GM20431 (cell line): ENCODE measurements at regions not wholly inside any gene's neighbourhood (a gene's known extent, or its start where the extent isn't known, plus 50 kb on each side); places are given as distances from the start of the nearest gene placed in this dataset.

Experiments
- in situ Hi-C: fragments of 300-500 bp; cut with MseI, MboI; formaldehyde crosslinking; loops from one replicate; pipeline ENCODE4 v1.15.0; 2020; ENCODE audit warnings: low sequenced_read_pairs; ENCODE audit not compliant: unreplicated experiment

DNA sequence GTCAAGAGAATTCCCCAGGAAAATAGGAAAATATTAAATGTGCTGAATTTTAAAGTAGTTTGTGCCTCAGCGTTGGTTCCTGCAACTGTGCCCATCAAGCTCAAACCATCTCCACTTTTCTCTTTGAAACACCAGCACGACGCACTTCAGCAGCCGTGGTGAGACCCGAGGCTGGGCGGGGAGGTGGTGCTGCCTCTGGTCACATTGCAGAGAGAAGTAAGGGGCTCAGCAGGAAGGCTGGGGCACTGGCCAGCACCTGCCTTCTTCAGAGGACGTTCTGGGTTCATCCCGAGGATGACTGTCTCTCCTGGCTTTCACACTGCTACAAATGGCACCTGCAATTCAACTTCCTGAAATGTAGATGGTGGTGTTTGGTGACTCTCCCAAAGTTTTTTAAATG lies 323.7 kb upstream of the SALL3 start:
- in situ Hi-C loops = no loop called here

DNA sequence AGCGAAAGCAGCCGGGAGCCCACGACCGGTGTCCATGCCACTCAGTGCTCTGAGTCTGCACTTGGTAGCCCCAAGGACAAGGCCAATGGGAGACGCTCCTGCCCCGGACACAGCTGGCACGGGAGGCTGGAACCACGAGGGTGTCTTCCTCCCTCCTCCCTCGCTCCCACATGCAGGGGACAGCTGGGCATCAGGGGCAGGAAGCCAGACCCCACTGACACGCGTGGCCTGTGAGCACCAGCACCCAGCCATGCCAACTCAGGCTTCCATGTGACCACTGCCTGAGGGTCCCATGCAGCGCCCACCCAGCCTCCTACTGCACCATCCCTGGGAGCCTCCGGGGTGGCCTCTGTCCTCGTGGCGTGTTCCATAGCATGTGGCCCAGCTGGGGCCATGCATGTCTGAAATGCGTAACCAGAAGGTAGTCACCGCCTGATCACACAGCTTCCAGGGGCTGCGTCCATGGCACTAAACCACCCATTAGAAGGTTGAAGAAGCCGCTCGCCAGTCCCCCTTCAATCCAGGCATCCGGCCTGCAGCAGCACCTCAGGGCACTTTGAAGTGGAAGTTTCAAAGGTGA lies 323.2 kb upstream of the SALL3 start:
- in situ Hi-C loops = no loop called here

- in situ Hi-C loops = no loop called here
Observed at GRCh38 chr18:78658531-78658930, 321.1 kb upstream of the SALL3 start.

- in situ Hi-C loops = no loop called here
Observed at GRCh38 chr18:78659057-78659456, 320.6 kb upstream of the SALL3 start.

DNA sequence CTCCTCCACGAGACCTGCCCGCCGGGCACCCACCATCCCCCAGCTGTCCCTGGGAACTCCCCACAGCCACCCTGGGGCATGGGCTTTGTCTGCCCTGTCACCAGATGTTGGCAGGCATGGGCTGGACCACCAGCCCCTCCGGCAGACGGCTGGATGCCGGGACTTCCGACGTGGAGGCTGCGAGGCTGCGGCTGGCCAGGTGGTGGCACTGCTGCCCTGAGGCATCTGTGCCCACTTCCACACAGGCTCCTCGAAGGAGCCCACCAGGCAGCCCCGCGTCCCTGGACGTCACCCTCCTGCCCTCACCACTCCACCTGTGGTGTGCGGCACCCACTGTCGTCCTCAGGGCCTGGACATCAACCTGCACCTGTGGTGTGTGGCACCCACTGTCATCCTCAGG lies 319.9 kb upstream of the SALL3 start:
- in situ Hi-C loops = no loop called here

- in situ Hi-C loops = no loop called here
Observed at GRCh38 chr18:78660311-78660710, 319.3 kb upstream of the SALL3 start.

GRCh38 chr18:78661316-78661715 lies 318.3 kb upstream of the SALL3 start:
- in situ Hi-C loops = no loop called here

DNA sequence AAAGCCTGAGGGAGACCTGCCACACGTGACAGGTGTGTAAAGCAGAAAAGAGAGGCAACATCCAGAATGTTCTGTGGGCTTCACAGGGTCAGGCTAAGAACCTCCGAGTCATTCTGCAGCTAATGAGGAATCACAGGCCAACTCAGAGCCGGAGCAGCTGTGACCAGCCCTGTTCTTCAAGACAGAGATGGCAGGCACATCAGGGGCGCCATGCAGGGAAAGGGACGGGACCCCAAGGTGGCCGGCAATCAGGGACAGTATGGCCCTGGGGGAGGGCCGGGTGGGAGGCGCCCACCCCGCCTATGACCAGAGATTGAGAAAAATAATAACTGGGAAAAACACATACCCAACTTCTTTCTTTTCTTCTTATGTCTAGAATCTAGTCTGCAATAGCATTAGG lies 316.7 kb upstream of the SALL3 start:
- in situ Hi-C loops = no loop called here

GRCh38 chr18:78664048-78664447 lies 315.6 kb upstream of the SALL3 start:
- in situ Hi-C loops = no loop called here

GRCh38 chr18:78664848-78665247 lies 314.8 kb upstream of the SALL3 start:
- in situ Hi-C loops = no loop called here

DNA sequence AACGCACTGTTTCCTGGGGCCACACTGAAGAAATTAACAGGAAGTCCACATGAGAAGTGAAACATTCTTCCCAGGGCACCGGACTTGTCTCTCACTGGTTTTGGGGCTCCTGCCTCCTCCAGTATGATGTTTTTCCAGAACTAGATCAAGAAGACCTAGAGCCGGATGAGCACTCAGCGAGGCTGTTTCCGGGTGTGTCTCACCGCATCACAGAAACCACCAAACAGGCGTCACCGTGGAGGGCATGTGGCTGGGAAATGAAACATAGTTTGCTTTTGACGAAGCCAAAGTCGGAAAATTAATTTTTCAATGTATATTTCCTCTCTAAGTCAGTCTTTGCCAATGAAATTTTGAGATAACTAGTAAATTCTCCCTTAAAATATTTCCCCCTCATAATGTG lies 314.0 kb upstream of the SALL3 start:
- in situ Hi-C loops = no loop called here

DNA sequence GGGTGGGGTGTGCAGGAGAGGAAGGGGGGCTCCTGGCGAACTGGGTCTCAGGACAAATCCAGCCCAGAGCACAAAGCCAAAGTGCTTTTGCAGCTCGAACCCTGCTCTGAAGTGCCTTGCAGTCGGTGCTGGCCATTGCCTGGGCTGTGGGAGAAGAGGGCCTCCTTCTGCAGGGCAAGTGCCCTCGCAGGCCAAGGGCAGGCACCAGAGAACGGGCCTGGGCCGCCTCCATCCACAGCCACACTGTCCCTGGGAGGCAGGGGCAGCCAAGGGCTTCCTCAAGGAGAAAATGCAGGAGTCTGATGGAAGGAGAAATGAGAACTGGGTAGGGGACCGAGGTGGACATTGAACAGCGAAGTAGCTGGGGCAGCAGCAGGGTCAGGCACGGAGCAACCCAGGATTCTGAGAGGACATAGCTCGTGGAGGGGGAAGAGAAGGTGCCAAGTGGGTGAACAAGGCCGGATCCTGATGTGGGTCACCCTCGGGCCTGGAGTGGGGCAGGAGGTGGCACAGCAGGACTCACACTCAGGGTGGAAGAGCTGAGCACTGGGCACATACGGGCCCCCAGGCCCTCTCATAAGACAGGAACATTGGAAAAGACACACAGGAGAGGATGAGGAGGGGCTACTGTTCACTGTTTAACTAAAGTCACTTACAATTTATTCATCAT lies 312.8 kb upstream of the SALL3 start:
- in situ Hi-C loops = no loop called here

DNA sequence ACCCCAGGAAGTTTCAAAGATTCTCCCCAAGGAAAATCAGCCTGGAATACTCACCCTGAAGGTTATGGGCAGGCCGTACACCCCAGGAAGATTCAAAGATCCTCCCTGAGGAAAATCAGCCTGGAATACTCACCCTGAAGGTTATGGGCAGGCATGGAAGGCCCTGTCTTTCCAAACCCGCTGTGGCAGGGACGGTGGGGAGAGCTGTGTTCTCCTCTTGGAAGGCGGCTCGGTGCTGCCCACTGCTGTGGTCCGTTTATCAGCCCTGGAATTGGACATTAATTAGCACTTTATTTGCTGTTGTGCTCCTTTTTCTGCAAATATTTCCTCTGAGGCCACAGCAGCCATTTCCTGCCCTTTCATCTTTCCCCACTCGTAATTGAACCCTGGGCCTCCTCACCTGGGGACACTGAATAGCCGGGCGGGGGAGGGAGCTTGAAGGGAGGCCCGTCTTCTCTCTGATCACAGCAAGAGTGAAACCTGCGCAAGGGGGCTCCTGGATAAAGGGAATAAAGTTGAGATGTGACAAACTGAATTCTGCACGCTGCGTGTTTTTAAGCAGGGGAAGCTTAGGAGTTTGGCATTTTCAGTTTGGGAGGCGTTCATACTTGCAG lies 308.7 kb upstream of the SALL3 start:
- in situ Hi-C loops = no loop called here

GRCh38 chr18:78671551-78671950 lies 308.1 kb upstream of the SALL3 start:
- in situ Hi-C loops = no loop called here

DNA sequence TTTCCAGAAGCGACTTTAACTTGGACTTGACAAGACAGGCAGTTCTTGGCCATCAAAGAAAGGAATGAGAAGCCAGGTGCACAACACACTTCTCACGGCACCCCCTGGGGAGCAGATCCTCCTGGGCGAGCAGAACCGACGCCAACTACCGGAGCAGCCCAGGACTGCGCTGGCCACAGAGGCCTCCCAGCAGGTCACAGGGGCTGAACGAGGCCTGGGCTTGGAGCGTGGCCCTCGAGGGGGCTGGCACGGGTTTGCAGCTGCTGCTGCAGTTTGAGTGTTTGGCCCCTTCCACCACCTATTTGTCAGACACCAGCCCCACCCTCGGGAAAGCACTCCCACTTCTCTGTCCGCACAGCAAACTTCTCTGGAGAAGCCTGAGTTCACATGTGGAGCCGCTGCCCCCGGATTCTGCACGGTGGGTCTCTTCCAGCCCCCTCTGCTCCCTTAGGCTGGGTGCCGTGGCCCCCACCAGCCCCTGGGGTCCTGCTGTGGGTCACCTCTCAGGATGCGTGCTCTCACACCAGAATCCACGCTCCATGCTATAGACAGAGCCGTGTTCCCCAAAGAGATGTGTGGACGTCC lies 306.7 kb upstream of the SALL3 start:
- in situ Hi-C loops = no loop called here

- in situ Hi-C loops = no loop called here
Observed at GRCh38 chr18:78673516-78674321, 305.9 kb upstream of the SALL3 start.

DNA sequence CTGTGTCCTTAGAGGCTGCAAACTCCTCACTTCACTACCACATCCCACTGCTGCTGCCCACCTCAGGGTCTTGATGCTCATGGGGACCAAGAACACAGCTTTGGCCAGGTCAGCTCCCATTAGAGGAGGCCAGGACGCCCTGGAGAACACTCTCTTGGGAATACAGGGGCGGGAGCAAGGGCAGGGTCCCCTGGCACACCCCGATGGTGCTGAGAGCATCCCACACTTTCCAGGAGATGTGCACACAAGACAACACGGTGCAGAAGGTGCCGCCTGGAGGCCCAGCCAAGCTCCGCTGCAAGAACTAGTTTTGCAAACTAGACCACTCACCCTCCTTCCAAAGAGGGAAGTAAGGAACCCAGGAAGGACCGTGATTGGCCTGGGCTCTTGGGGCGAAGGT lies 304.4 kb upstream of the SALL3 start:
- in situ Hi-C loops = no loop called here

- in situ Hi-C loops = no loop called here
Observed at GRCh38 chr18:78676622-78677482, 302.8 kb upstream of the SALL3 start.

DNA sequence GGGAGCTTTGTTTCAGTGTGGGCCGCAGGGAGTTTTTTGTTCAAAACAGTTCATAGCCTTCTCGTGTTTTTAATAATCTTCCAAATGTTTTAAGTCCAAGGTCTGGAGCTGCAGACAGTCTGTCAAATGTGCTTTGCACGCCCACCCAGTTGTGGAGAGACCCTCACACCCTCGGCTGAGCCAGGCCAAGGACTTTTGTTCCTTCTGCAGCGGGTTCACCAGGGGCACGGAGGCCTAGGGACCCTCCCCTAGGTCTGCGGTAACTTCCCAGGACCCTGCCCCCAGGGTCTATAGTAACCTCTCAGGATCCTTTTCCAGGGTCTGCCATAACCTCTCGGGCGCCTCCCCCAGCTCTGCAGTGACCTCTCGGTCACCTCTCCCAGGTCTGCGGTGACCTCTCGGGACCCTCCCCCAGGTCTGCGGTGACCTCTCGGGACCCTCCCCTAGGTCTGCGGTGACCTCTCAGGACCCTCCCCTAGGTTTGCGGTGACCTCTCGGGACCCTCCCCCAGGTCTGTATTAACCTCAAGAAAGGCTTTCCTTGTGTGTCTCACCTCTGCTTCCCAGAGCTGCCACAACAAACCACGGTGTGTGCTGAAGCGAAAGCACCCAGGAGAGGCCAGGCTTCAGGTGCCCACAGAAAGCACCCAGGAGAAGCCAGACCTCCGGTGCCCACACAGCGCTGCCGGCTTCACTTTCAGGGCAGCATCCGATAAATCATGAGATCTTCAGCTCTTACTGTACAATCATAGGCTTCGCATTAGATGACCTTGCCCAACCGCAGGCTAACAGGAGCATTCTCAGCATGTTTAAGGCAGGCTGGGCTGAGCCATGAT lies 301.9 kb upstream of the SALL3 start:
- in situ Hi-C loops = no loop called here
